H1 (cell line): ENCODE measurements at regions not wholly inside any gene's neighbourhood (a gene's known extent, or its start where the extent isn't known, plus 50 kb on each side); places are given as distances from the start of the nearest gene placed in this dataset.

Experiments used
- RNF2 ChIP-seq: fragments of 200-900, 300-1000 bp; sonication (generic); IDR thresholded peaks from 2 replicates; pipeline ENCODE4 v1.7.1; 2016; ENCODE audit warnings: borderline replicate concordance, low read depth, mild to moderate bottlenecking, antibody characterized with exemption, low read length; ENCODE audit not compliant: poor library complexity, severe bottlenecking; ENCODE audit errors: missing control alignments
- SUZ12 ChIP-seq: fragments of 200-600 bp; sonication (generic); IDR thresholded peaks from 2 replicates; pipeline ENCODE4 v1.6.1; 2012; ENCODE audit warnings: mild to moderate bottlenecking, inconsistent platforms, low read length, moderate library complexity, mixed read lengths

GRCh38 chr11:45079943-45080719 lies 66.3 kb upstream of the PRDM11 start (continued):
- TF ChIP-seq RNF2 (no peak), SUZ12 (no peak)
